Smooth muscle cell (in vitro differentiated cells): ENCODE measurements at regions not wholly inside any gene's neighbourhood (a gene's known extent, or its start where the extent isn't known, plus 50 kb on each side); places are given as distances from the start of the nearest gene placed in this dataset.

ENCODE experiments used
- DNase-seq: peaks from one replicate; lab custom pipeline; 2025; ENCODE audit not compliant: unreplicated experiment; lab: John Stamatoyannopoulos, UW
- H2AFZ ChIP-seq: fragments of 200-600 bp; sonication (generic); 2 replicates; pipeline ENCODE4 v1.6.0; 2016; ENCODE audit warnings: antibody characterized with exemption, low read depth, mild to moderate bottlenecking
- H3F3A ChIP-seq: fragments of 200-600 bp; sonication (generic); 2 replicates; pipeline ENCODE4 v1.6.0; 2017; ENCODE audit warnings: antibody characterized with exemption, low read depth
- H3K27ac ChIP-seq: fragments of 200-600 bp; sonication (generic); 2 replicates; pipeline ENCODE4 v1.5.1; 2016; ENCODE audit warnings: low read depth, mild to moderate bottlenecking
- H3K27me3 ChIP-seq: fragments of 200-600 bp; sonication (generic); 2 replicates; pipeline ENCODE4 v1.6.1; 2016; ENCODE audit warnings: low read depth, mild to moderate bottlenecking
- H3K36me3 ChIP-seq: fragments of 200-600 bp; sonication (generic); 2 replicates; pipeline ENCODE4 v1.5.1; 2016; ENCODE audit warnings: low read depth
- H3K4me1 ChIP-seq: fragments of 200-600 bp; sonication (generic); 2 replicates; pipeline ENCODE4 v1.5.1; 2016; ENCODE audit warnings: low read depth
- H3K4me2 ChIP-seq: fragments of 200-600 bp; sonication (generic); 2 replicates; pipeline ENCODE4 v1.6.0; 2016; ENCODE audit warnings: mild to moderate bottlenecking
- H3K4me3 ChIP-seq: fragments of 200-600 bp; sonication (generic); 2 replicates; pipeline ENCODE4 v1.5.1; 2016; ENCODE audit warnings: mild to moderate bottlenecking
- H3K79me2 ChIP-seq: fragments of 200-600 bp; sonication (generic); 2 replicates; pipeline ENCODE4 v1.6.0; 2016; ENCODE audit warnings: low read depth, mild to moderate bottlenecking
- H3K9ac ChIP-seq: fragments of 200-600 bp; sonication (generic); 2 replicates; pipeline ENCODE4 v1.6.0; 2016; ENCODE audit warnings: low read depth
- H3K9me3 ChIP-seq: fragments of 200-600 bp; sonication (generic); replicated peaks from 2 replicates; pipeline ENCODE4 v1.5.1; 2016; ENCODE audit warnings: low read depth
- H4K20me1 ChIP-seq: fragments of 200-600 bp; sonication (generic); 2 replicates; pipeline ENCODE4 v1.6.0; 2016; ENCODE audit warnings: low read depth
- CTCF ChIP-seq: fragments of 200-600 bp; sonication (generic); IDR thresholded peaks from 2 replicates; pipeline ENCODE4 v1.5.1; 2017; ENCODE audit warnings: borderline replicate concordance, mild to moderate bottlenecking, antibody characterized with exemption; ENCODE audit not compliant: insufficient read depth, poor library complexity, severe bottlenecking
- WGBS: methylation state at CpG from one replicate; pipeline ENCODE4 v1.1.7; 2016; ENCODE audit warnings: low lambda C conversion rate; 5-methylcytosine and 5-hydroxymethylcytosine counted together

DNA sequence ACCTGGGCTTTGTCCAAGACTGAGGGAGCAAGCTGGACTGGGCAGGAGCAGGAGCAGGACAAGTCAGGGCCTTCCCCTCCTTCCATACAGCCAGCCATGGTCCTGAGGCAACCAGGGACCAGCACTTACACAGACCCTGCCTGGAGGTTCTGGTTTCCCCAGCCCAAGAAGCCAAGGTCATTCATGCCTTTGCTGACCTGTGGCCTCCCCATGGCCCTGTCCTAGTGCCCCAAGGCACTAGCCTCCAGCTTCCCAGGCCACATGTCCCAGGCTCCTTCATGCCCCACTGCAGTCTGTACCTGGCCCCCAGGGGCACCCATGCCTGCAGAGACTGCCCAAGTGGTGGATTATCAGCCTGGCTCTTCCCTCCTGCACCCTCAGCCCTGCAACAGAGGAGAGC is 243.9 kb downstream of the TOMM20 start:
- H3K4me2 ChIP-seq, result no peak overlapping the region
- no peaks in the 10 kb centered on the region for H3K9me3 ChIP-seq
- H2AFZ ChIP-seq, result no peak overlapping the region
- H3K79me2 ChIP-seq, result no peaks in the 10 kb centered on the region
- H3K27ac ChIP-seq, result no peak overlapping the region
- no peaks in the 10 kb centered on the region for H3K4me1 ChIP-seq
- H3K4me3 ChIP-seq, result no peak overlapping the region
- H4K20me1 ChIP-seq, result no peaks in the 10 kb centered on the region
- DNase-seq, result no peak
- H3F3A ChIP-seq, result no peaks in the 10 kb centered on the region
- no peak for TF ChIP-seq CTCF
- no peak overlapping the region for H3K9ac ChIP-seq
- no peaks in the 10 kb centered on the region for H3K36me3 ChIP-seq
- H3K27me3 ChIP-seq, result no peaks in the 10 kb centered on the region

DNA sequence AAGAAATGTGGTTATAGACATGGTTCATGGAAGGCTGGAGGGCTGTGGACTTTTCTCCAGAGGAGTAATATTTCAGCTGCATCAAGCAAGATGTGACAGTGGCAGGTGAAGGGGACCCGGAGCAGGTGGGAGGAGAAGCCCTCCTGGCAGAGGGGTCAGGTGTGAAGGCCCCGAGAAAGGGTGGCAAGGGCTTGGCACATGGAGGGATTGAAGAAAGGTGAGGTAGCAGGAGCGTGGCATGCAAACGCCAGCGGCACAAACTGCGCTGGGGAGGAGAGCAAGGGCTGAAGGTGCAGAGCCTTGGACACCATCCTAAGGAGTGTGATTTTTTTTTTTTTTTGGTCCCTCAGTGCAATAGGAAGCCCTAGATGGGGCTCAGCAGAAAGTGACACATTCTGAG is 244.6 kb downstream of the TOMM20 start:
- Histone ChIP-seq H3K9me3 (no peaks in the 10 kb centered on the region), H3K4me1 (no peaks in the 10 kb centered on the region), H3K36me3 (no peaks in the 10 kb centered on the region), H3K27ac (no peak overlapping the region), H3K4me3 (no peak overlapping the region), H3K4me2 (no peak overlapping the region), H3K9ac (no peak overlapping the region), H3F3A (no peaks in the 10 kb centered on the region), H2AFZ (no peak overlapping the region), H3K79me2 (no peaks in the 10 kb centered on the region), H4K20me1 (no peaks in the 10 kb centered on the region), H3K27me3 (no peaks in the 10 kb centered on the region)
- TF ChIP-seq CTCF, result no peak
- DNase-seq, result no peak
- 98% methylated on average over 6 of the region's 6 CpGs for WGBS

DNA sequence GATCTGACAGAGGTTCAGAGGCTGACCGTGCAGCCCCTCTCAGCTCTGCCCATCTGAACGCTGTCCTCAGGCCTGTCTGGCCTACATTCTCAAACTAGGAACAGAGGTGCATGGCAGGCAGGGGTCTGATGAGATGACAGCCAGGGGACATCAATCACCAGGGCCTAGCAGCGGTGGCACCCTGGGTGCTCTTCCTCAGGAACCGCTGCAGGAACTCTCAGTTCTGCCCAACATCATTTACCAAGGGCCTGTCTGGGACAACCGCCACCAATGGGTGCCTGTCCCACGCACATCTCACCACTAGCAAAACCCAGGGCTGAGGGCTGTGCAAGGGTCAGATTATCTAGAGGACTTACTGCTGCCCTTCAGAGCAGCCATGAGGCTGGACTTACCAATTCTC is 245.7 kb downstream of the TOMM20 start:
- no peak overlapping the region for H3K4me2 ChIP-seq
- H3K27ac ChIP-seq, result no peak overlapping the region
- DNase-seq, result no peak
- H3K27me3 ChIP-seq, result no peaks in the 10 kb centered on the region
- no peak overlapping the region for H3K4me3 ChIP-seq
- 96% methylated on average over 6 of the region's 6 CpGs for WGBS
- no peaks in the 10 kb centered on the region for H3F3A ChIP-seq
- no peak overlapping the region for H3K9ac ChIP-seq
- H3K79me2 ChIP-seq, result no peaks in the 10 kb centered on the region
- H2AFZ ChIP-seq, result no peak overlapping the region
- no peaks in the 10 kb centered on the region for H3K36me3 ChIP-seq
- no peak for TF ChIP-seq CTCF
- no peaks in the 10 kb centered on the region for H3K9me3 ChIP-seq
- no peaks in the 10 kb centered on the region for H4K20me1 ChIP-seq
- H3K4me1 ChIP-seq, result no peaks in the 10 kb centered on the region

DNA sequence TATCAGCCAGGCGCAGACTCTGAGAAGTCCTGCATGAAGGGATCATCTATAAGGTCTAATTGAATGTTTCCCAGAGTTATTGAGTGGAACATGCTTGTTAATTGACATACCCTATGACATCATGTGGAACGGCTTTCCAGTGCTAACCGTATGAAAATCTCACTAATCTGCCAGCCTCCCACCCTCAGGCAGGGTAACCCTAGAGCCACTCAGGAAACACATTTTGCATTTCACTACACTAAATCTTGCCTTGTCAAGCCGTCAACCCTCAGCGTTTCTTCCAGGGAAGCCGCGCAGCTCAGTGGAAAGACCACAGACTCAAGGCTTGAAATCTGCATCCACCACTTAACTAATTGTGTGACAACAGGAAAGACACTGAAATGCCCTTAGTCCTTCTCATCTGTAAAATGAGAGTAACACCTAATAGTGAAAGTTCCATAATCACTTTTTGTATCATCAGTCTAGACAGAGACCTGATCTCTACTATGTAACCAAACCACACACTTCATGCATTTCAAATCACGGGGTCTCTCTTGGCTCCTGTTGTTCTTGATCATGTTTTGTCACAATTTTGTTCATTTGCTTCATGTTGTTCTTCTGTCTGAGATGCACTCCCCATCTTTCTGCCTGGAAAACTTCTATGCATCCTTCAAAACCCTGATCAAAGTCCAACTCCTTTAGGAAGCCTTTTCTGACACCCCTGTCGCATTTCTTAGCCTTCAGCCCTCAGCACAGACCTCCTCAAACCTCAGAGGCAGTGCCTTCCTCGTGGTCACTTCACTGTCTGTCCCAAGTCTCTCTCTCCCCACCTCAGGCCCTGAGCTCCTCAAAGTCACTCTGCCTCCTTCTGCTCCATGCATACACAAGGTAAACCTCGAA is 246.5 kb downstream of the TOMM20 start:
- DNase-seq, result no peak
- H3K4me3 ChIP-seq, result no peak overlapping the region
- H3K36me3 ChIP-seq, result no peaks in the 10 kb centered on the region
- no peak overlapping the region for H3K9ac ChIP-seq
- no peaks in the 10 kb centered on the region for H3F3A ChIP-seq
- H3K27me3 ChIP-seq, result no peaks in the 10 kb centered on the region
- H3K27ac ChIP-seq, result no peak overlapping the region
- H3K9me3 ChIP-seq, result no peaks in the 10 kb centered on the region
- H2AFZ ChIP-seq, result no peak overlapping the region
- no peak for TF ChIP-seq CTCF
- H3K4me2 ChIP-seq, result peak overlapping the region; percentile 38
- H3K4me1 ChIP-seq, result no peaks in the 10 kb centered on the region
- no peaks in the 10 kb centered on the region for H4K20me1 ChIP-seq
- WGBS, result 52% methylated on average over 11 of the region's 11 CpGs
- no peaks in the 10 kb centered on the region for H3K79me2 ChIP-seq
